GM12872 (cell line): ENCODE measurements at regions not wholly inside any gene's neighbourhood (a gene's known extent, or its start where the extent isn't known, plus 50 kb on each side); places are given as distances from the start of the nearest gene placed in this dataset.

ENCODE experiments used
- TF ChIP-seq, protein P1 (sequence below): IDR thresholded peaks from 3 replicates; pipeline ENCODE4 v1.5.1; 2011; ENCODE audit warnings: low read depth, mild to moderate bottlenecking, low read length, moderate library complexity; ENCODE audit not compliant: insufficient read depth

GRCh38 chrX:94743478-94743877 lies 1069.5 kb downstream of the FAM133A start:
- TF ChIP-seq, protein P1, sequence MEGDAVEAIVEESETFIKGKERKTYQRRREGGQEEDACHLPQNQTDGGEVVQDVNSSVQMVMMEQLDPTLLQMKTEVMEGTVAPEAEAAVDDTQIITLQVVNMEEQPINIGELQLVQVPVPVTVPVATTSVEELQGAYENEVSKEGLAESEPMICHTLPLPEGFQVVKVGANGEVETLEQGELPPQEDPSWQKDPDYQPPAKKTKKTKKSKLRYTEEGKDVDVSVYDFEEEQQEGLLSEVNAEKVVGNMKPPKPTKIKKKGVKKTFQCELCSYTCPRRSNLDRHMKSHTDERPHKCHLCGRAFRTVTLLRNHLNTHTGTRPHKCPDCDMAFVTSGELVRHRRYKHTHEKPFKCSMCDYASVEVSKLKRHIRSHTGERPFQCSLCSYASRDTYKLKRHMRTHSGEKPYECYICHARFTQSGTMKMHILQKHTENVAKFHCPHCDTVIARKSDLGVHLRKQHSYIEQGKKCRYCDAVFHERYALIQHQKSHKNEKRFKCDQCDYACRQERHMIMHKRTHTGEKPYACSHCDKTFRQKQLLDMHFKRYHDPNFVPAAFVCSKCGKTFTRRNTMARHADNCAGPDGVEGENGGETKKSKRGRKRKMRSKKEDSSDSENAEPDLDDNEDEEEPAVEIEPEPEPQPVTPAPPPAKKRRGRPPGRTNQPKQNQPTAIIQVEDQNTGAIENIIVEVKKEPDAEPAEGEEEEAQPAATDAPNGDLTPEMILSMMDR = no peak

- TF ChIP-seq, protein P1 = no peak
Observed at GRCh38 chrX:94744786-94745185, 1070.8 kb downstream of the FAM133A start.

DNA sequence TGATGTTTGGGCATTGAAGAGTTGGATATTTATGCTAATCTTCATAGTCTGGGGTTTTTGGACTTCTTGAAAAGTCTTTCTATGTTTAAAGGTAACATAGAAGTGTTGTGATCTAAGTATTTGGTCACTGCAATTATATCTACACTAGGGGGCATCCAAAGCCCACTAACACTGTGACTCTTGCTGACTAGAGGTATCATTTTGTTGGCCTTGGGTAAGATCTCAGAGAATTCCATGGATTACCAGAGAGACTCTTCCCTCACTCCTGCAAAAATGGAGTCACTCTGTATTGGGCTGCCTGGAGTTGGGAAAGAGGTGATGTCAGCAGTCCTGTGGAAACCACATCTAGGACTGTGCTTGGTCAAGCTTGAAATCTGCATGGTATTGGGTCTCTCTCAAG lies 1077.6 kb downstream of the FAM133A start:
- TF ChIP-seq, protein P1 = no peak

DNA sequence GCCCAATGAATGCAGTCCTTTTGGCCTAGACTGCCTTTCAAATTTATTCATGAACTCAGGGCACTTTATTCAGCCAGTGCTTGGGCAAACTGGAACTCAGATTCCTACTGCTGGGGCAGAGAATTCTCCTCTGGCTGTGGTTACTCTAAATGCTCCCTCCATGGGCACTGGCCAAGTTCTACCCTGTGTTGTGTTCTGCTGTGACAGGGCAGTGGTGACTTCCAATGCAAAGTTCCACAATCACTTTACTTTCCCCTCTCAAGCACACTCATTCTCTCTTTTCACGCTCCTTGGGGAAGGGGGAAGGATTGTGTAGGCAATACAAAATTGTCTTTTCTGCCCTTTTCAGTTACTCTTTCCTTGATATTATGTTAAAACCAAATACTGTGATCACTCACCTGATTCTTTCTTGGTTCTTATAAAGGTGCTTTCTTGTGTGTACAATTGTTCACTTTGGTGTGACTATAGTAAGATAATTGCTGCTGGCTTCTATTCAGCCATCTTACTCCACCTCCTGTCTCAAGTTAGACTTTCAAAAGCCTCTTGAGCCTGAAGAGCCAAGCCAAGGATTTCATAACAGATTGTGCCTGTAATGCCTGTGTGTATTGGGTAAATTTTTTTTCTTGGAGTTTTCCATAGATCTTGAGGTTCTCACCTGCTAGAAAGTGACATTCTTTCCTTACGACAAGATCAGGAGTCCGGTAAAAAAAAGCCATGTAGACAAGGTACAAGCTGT lies 1078.6 kb downstream of the FAM133A start:
- TF ChIP-seq, protein P1 = no peak

DNA sequence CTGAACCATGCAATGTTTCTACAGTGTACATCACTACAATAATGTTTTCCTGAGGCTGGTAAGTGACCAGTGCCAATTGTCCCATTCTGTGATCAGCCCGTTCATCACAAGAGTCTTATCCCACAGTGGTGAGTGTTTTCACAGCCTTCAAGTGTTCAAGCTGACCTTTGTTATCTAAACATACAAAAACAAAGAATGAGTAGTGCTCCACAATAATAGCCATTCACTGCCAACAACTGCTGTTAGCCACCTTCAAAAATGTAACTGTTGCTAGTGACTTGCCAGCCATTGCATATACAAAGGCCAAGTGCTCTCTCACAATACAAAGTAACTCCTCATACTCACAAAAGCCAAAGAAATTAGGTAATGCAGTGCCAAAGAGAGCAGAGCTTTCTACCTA lies 1084.1 kb downstream of the FAM133A start:
- TF ChIP-seq, protein P1 = no peak

GRCh38 chrX:94775640-94776039 lies 1101.6 kb downstream of the FAM133A start:
- TF ChIP-seq, protein P1 = no peak

DNA sequence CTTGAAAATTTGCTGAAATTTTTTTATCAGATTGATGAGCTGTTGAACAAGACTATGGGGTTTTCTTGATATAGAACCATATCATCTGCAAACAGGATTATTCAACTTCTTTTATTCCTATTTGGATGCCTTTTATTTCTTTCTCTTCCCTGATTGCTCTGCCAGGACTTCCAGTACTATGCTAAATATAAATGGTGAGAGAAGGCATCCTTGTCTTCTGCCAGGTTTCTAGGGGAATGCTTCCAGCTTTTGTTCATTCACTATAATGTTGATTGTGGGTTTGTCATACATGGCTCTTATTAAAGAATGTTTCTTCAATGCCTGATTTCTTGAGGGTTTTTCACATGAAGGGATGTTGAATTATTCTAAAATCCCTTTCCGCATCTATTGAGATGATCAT lies 1139.5 kb downstream of the FAM133A start:
- TF ChIP-seq, protein P1 = no peak
